Thymus (tissue), 11 donors: ENCODE measurements at regions not wholly inside any gene's neighbourhood (a gene's known extent, or its start where the extent isn't known, plus 50 kb on each side); places are given as distances from the start of the nearest gene placed in this dataset.

Experiments
- DNase-seq, 9 donors: peaks; one replicate each; pipeline ENCODE4 v3.0.0-alpha.2; 2013; ENCODE audit warnings: low spot score in 9 of 9, low read depth in 6 of 9, missing footprints in 1 of 9
- H3K27ac ChIP-seq, 2 donors: one replicate each; pipeline ENCODE4 v1.5.1; 2013; ENCODE audit warnings: control low read depth in 1 of 2, low read depth in 1 of 2, low read length in 1 of 2, mild to moderate bottlenecking in 1 of 2, moderate library complexity in 1 of 2
- H3K27me3 ChIP-seq, 2 donors: one replicate each; pipeline ENCODE4 v1.5.1; 2013; ENCODE audit warnings: low read length in 1 of 2; ENCODE audit not compliant: control insufficient read depth in 2 of 2, insufficient read depth in 1 of 2
- H3K36me3 ChIP-seq, 2 donors: one replicate each; pipeline ENCODE4 v1.5.1; 2013; ENCODE audit warnings: low read length in 1 of 2, mild to moderate bottlenecking in 1 of 2, moderate library complexity in 1 of 2; ENCODE audit not compliant: control insufficient read depth in 2 of 2, insufficient read depth in 2 of 2
- H3K4me1 ChIP-seq, 2 donors: one replicate each; pipeline ENCODE4 v1.5.1; 2013; ENCODE audit warnings: low read length in 2 of 2; ENCODE audit not compliant: control insufficient read depth in 2 of 2, insufficient read depth in 2 of 2
- H3K4me3 ChIP-seq, 2 donors: one replicate each; pipeline ENCODE4 v1.5.1; 2013; ENCODE audit warnings: low read length in 2 of 2, control low read depth in 1 of 2, mild to moderate bottlenecking in 1 of 2
- H3K9me3 ChIP-seq, 2 donors: one replicate each; pipeline ENCODE4 v1.5.1; 2013; ENCODE audit warnings: low read length in 1 of 2, mild to moderate bottlenecking in 1 of 2; ENCODE audit not compliant: control insufficient read depth in 2 of 2, insufficient read depth in 1 of 2
- WGBS: extraction: QIAGEN DNeasy Blood & Tissue Kit; methylation state at CpG from one replicate; pipeline ENCODE4 v1.1.7; 2013; 5-methylcytosine and 5-hydroxymethylcytosine counted together
- donor health status: healthy.

GRCh38 chr4:124890522-124890921 lies 178.0 kb upstream of the ANKRD50 start:
- DNase-seq: no peak
- no peaks in the 10 kb centered on the region for H3K36me3 ChIP-seq
- H3K9me3 ChIP-seq: peaks cover 0 to 10% of the 10 kb centered on the region in 2 donors
- H3K4me3 ChIP-seq: no peak overlapping the region
- no peaks in the 10 kb centered on the region for H3K27me3 ChIP-seq
- no peaks in the 10 kb centered on the region for H3K4me1 ChIP-seq
- no peak overlapping the region for H3K27ac ChIP-seq
- WGBS: 92% methylated on average over 3 of the region's 3 CpGs

- 94% methylated on average over 3 of the region's 3 CpGs for WGBS
- no peaks in the 10 kb centered on the region for H3K4me1 ChIP-seq
- H3K4me3 ChIP-seq: no peak overlapping the region
- no peak overlapping the region for H3K27ac ChIP-seq
- DNase-seq: no peak
- H3K9me3 ChIP-seq: no peaks in the 10 kb centered on the region
- H3K36me3 ChIP-seq: no peaks in the 10 kb centered on the region
- H3K27me3 ChIP-seq: no peaks in the 10 kb centered on the region
Observed at GRCh38 chr4:124887739-124888138, 175.2 kb upstream of the ANKRD50 start.

GRCh38 chr4:124884316-124884715 lies 171.8 kb upstream of the ANKRD50 start:
- Histone ChIP-seq H3K27ac (no peak overlapping the region), H3K4me1 (no peaks in the 10 kb centered on the region), H3K4me3 (no peak overlapping the region), H3K9me3 (no peaks in the 10 kb centered on the region), H3K36me3 (no peaks in the 10 kb centered on the region), H3K27me3 (no peaks in the 10 kb centered on the region)
- DNase-seq: no peak
- WGBS: 88% methylated on average over 2 of the region's 2 CpGs

- no peak for DNase-seq
- H3K9me3 ChIP-seq: no peaks in the 10 kb centered on the region
- H3K4me3 ChIP-seq: no peak overlapping the region
- H3K27me3 ChIP-seq: no peaks in the 10 kb centered on the region
- WGBS: 91% methylated on average over 4 of the region's 4 CpGs
- no peak overlapping the region for H3K27ac ChIP-seq
- H3K4me1 ChIP-seq: no peaks in the 10 kb centered on the region
- H3K36me3 ChIP-seq: no peaks in the 10 kb centered on the region
Observed at GRCh38 chr4:124883632-124884031, 171.1 kb upstream of the ANKRD50 start.

- 97% methylated on average over 2 of the region's 2 CpGs for WGBS
- Histone ChIP-seq H3K9me3 (peaks cover 0 to 9% of the 10 kb centered on the region in 2 donors), H3K27ac (no peak overlapping the region), H3K36me3 (no peaks in the 10 kb centered on the region), H3K27me3 (no peaks in the 10 kb centered on the region), H3K4me3 (no peak overlapping the region), H3K4me1 (no peaks in the 10 kb centered on the region)
- no peak for DNase-seq
Observed at GRCh38 chr4:124879195-124879594, 166.7 kb upstream of the ANKRD50 start.

- WGBS: 92% methylated on average over 2 of the region's 2 CpGs
- no peaks in the 10 kb centered on the region for H3K4me1 ChIP-seq
- H3K9me3 ChIP-seq: peaks cover 0 to 12% of the 10 kb centered on the region in 2 donors
Observed at GRCh38 chr4:124874172-124874450, 161.6 kb upstream of the ANKRD50 start.

GRCh38 chr4:124873361-124874171 lies 161.0 kb upstream of the ANKRD50 start:
- Histone ChIP-seq H3K9me3 (peaks cover 0 to 12% of the 10 kb centered on the region in 2 donors), H3K4me1 (no peaks in the 10 kb centered on the region), H3K27ac (no peak overlapping the region), H3K36me3 (no peaks in the 10 kb centered on the region), H3K4me3 (no peak overlapping the region), H3K27me3 (no peaks in the 10 kb centered on the region)
- 66% methylated on average over 2 of the region's 2 CpGs for WGBS
- no peak for DNase-seq

More at GRCh38 chr4:124874172-124874450, 161.6 kb upstream of the ANKRD50 start:
- H3K27me3 ChIP-seq: no peaks in the 10 kb centered on the region
- H3K36me3 ChIP-seq: no peaks in the 10 kb centered on the region
- H3K27ac ChIP-seq: no peak overlapping the region
- H3K4me3 ChIP-seq: no peak overlapping the region
- DNase-seq: no peak

GRCh38 chr4:124872659-124873058 lies 160.1 kb upstream of the ANKRD50 start:
- WGBS: 90% methylated on average over 2 of the region's 2 CpGs
- no peaks in the 10 kb centered on the region for H3K27me3 ChIP-seq

GRCh38 chr4:124869961-124870495 lies 157.5 kb upstream of the ANKRD50 start:
- Histone ChIP-seq H3K27ac (no peak overlapping the region), H3K36me3 (no peaks in the 10 kb centered on the region), H3K9me3 (peaks cover 0 to 3% of the 10 kb centered on the region in 2 donors), H3K27me3 (no peaks in the 10 kb centered on the region), H3K4me3 (no peak overlapping the region), H3K4me1 (no peaks in the 10 kb centered on the region)
- WGBS: 87% methylated on average over 6 of the region's 6 CpGs
- no peak for DNase-seq

More at GRCh38 chr4:124872659-124873058, 160.1 kb upstream of the ANKRD50 start:
- Histone ChIP-seq H3K36me3 (no peaks in the 10 kb centered on the region), H3K4me1 (no peaks in the 10 kb centered on the region), H3K9me3 (peaks cover 0 to 12% of the 10 kb centered on the region in 2 donors), H3K27ac (no peak overlapping the region), H3K4me3 (no peak overlapping the region)
- no peak for DNase-seq
